OCI-LY7 (cell line): ENCODE measurements at regions not wholly inside any gene's neighbourhood (a gene's known extent, or its start where the extent isn't known, plus 50 kb on each side); places are given as distances from the start of the nearest gene placed in this dataset.

Experiments used
- BruUV-seq: library from RNA; stranded (reverse); fragments of 400-500 nt; replicated peaks from 2 replicates; lab custom pipeline; 2021; lab: Mats Ljungman, UMichigan
- CTCF ChIA-PET: fragments of 300-600 bp; sonication (Branson Sonifier 250); formaldehyde crosslinking; loops from one replicate; lab custom pipeline; 2022; ENCODE audit warnings: antibody characterized with exemption; ENCODE audit not compliant: unreplicated experiment; lab: Charles Lee
- POLR2A ChIA-PET: fragments of 300-600 bp; sonication (Branson Sonifier 250); formaldehyde crosslinking; loops from one replicate; lab custom pipeline; 2022; ENCODE audit warnings: antibody characterized with exemption; lab: Charles Lee
- DNase-seq: peaks from one replicate; pipeline ENCODE4 v3.0.0-alpha.2; 2015; ENCODE audit warnings: low spot score
- H2AFZ ChIP-seq: fragments of 200-600 bp; sonication (generic), shearing (Covaris generic); 2 replicates; pipeline ENCODE4 v1.6.1; 2014; ENCODE audit warnings: mild to moderate bottlenecking, antibody characterized with exemption, low read length, moderate library complexity
- H3K27ac ChIP-seq: fragments of 200-600 bp; sonication (generic); 2 replicates; pipeline ENCODE4 v1.5.1; 2014; ENCODE audit warnings: mixed run types, low read depth, mild to moderate bottlenecking, moderate library complexity, low read length, inconsistent platforms; ENCODE audit not compliant: poor library complexity, severe bottlenecking
- H3K36me3 ChIP-seq: fragments of 200-600 bp; sonication (generic); 2 replicates; pipeline ENCODE4 v1.6.1; 2014; ENCODE audit warnings: mild to moderate bottlenecking, antibody characterized with exemption, low read length, moderate library complexity, mixed read lengths; ENCODE audit not compliant: insufficient read depth
- H3K4me1 ChIP-seq: fragments of 200-600 bp; sonication (generic); 2 replicates; pipeline ENCODE4 v1.5.1; 2014; ENCODE audit warnings: mild to moderate bottlenecking, low read length; ENCODE audit not compliant: insufficient read depth, poor library complexity, severe bottlenecking
- H3K4me2 ChIP-seq: fragments of 200-600 bp; sonication (generic); 2 replicates; pipeline ENCODE4 v1.6.1; 2014; ENCODE audit warnings: mild to moderate bottlenecking, low read length
- H3K4me3 ChIP-seq: fragments of 200-600 bp; sonication (generic); 2 replicates; pipeline ENCODE4 v1.5.1; 2014; ENCODE audit warnings: mild to moderate bottlenecking, low read depth, low read length; ENCODE audit not compliant: poor library complexity, severe bottlenecking
- H3K79me2 ChIP-seq: fragments of 200-600 bp; sonication (generic); 2 replicates; pipeline ENCODE4 v1.6.1; 2016; ENCODE audit warnings: low read depth, mild to moderate bottlenecking, low read length, moderate library complexity, mixed read lengths; ENCODE audit not compliant: insufficient read depth
- H3K9me2 ChIP-seq: fragments of 200-600 bp; sonication (generic); 2 replicates; pipeline ENCODE4 v1.6.1; 2016; ENCODE audit warnings: mild to moderate bottlenecking, low read length, mixed read lengths; ENCODE audit not compliant: insufficient read depth
- H3K9me3 ChIP-seq: fragments of 200-600 bp; sonication (generic); 2 replicates; pipeline ENCODE4 v1.6.1; 2014; ENCODE audit warnings: mild to moderate bottlenecking, mixed run types, low read length, mixed read lengths
- H4K20me1 ChIP-seq: fragments of 200-600 bp; sonication (generic); 2 replicates; pipeline ENCODE4 v1.6.1; 2014; ENCODE audit warnings: mild to moderate bottlenecking, antibody characterized with exemption, low read length, moderate library complexity, mixed read lengths; ENCODE audit not compliant: insufficient read depth
- CTCF ChIP-seq: fragments of 200-600 bp; sonication (generic); conservative IDR thresholded peaks from 2 replicates; pipeline ENCODE4 v1.5.1; 2014; ENCODE audit warnings: mild to moderate bottlenecking, antibody characterized with exemption, low read length, moderate library complexity, mixed read lengths
- EZH2phosphoT487 ChIP-seq: fragments of 200-600 bp; sonication (generic); IDR thresholded peaks from 2 replicates; pipeline ENCODE4 v1.6.1; 2018; ENCODE audit warnings: low read depth, borderline replicate concordance, mild to moderate bottlenecking, mixed run types, antibody characterized with exemption, low read length, moderate library complexity, mixed read lengths
- intact Hi-C: fragments of 100-400 bp; cut with micrococcal nuclease; formaldehyde crosslinking; loops from one replicate; pipeline ENCODE4 v1.10.0; 2022; ENCODE audit not compliant: unreplicated experiment

- 0 out of 2 replicates have a peak, but pooled peaks cover 2% of the 10 kb centered on the region for H3K36me3 ChIP-seq
- ChIA-PET CTCF (no interaction called here), POLR2A (interaction anchor here (0.6 kb wide), 2 partner anchors 147 to 161 kb away, joined by 3 read pairs; no protein-coding TSS in a partner anchor)
- H2AFZ ChIP-seq = no peak overlapping the region
- no peaks in the 10 kb centered on the region for H3K9me3 ChIP-seq
- peak; percentile 95 for TF ChIP-seq CTCF
- TF ChIP-seq EZH2phosphoT487 = no peak
- no peak overlapping the region for H3K4me3 ChIP-seq
- peak; percentile 59 for DNase-seq
- intact Hi-C loops = loop anchor here (1.0 to 5.0 kb wide), 2 partner anchors 348 to 524 kb away; no protein-coding TSS in a partner anchor
- BruUV-seq = no TSS peak
- H4K20me1 ChIP-seq = no peaks in the 10 kb centered on the region
- no peak overlapping the region for H3K27ac ChIP-seq
- H3K4me2 ChIP-seq = no peak overlapping the region
- H3K9me2 ChIP-seq = no peaks in the 10 kb centered on the region
- no peaks in the 10 kb centered on the region for H3K79me2 ChIP-seq
- no peaks in the 10 kb centered on the region for H3K4me1 ChIP-seq
Observed at GRCh38 chr7:112898432-112899290, 108.5 kb upstream of the TMEM168 start.

- H3K36me3 ChIP-seq = peaks cover 6% of the 10 kb centered on the region; the same call in 1 of the 2 replicates
- H3K79me2 ChIP-seq = no peaks in the 10 kb centered on the region
- intact Hi-C loops = loop anchor here (1.0 to 5.0 kb wide), 2 partner anchors 348 to 524 kb away; no protein-coding TSS in a partner anchor
- no peaks in the 10 kb centered on the region for H4K20me1 ChIP-seq
- no peak overlapping the region for H3K4me3 ChIP-seq
- no peaks in the 10 kb centered on the region for H3K9me2 ChIP-seq
- H3K27ac ChIP-seq = no peak overlapping the region
- H3K4me1 ChIP-seq = no peaks in the 10 kb centered on the region
- no TSS peak for BruUV-seq
- H3K4me2 ChIP-seq = no peak overlapping the region
- CTCF ChIA-PET = no interaction called here
- no peak for DNase-seq
- no peak overlapping the region for H2AFZ ChIP-seq
- no peaks in the 10 kb centered on the region for H3K9me3 ChIP-seq
- TF ChIP-seq CTCF = no peak
- TF ChIP-seq EZH2phosphoT487 = no peak
- POLR2A ChIA-PET = interaction anchor here (1.1 kb wide), 1 partner anchor 81 kb away, joined by 3 read pairs; no protein-coding TSS in a partner anchor
Observed at GRCh38 chr7:112897839-112898431, 107.7 kb upstream of the TMEM168 start.
